Tibial nerve (tissue), 4 donors: ENCODE measurements at regions not wholly inside any gene's neighbourhood (a gene's known extent, or its start where the extent isn't known, plus 50 kb on each side); places are given as distances from the start of the nearest gene placed in this dataset.

Experiments used
- DNase-seq, 2 donors: peaks; one replicate each; pipeline ENCODE4 v3.0.0-alpha.2; 2019; ENCODE audit warnings: low spot score in 2 of 2
- H3K27ac ChIP-seq, 4 donors: fragments of 200-600 bp; sonication (generic) in 3 of 4; one replicate each; pipeline ENCODE4 v1.5.1; 2017 to 2019; ENCODE audit warnings: mild to moderate bottlenecking in 1 of 4
- H3K27me3 ChIP-seq, 2 donors: fragments of 200-600 bp; sonication (generic) in 1 of 2; one replicate each; pipeline versions ENCODE4 v1.5.1 to v1.6.0; 2017 to 2019
- H3K36me3 ChIP-seq, 3 donors: fragments of 200-600 bp; sonication (generic); one replicate each; pipeline ENCODE4 v1.5.1; 2018 to 2019
- H3K4me1 ChIP-seq, 4 donors: fragments of 200-600 bp; sonication (generic) in 3 of 4; one replicate each; pipeline ENCODE4 v1.5.1; 2017 to 2019
- H3K4me3 ChIP-seq, 4 donors: fragments of 200-600 bp; sonication (generic) in 3 of 4; one replicate each; pipeline ENCODE4 v1.5.1; 2017 to 2019; ENCODE audit warnings: mild to moderate bottlenecking in 1 of 4, moderate library complexity in 1 of 4
- H3K9me3 ChIP-seq, 4 donors: fragments of 200-600 bp; sonication (generic) in 3 of 4; one replicate each; pipeline ENCODE4 v1.5.1; 2017 to 2019
- CTCF ChIP-seq, 5 experiments: fragments of 200-600 bp in 3 of 5; fragments of 450-650 bp in 2 of 5; sonication (generic) in 3 of 5; IDR thresholded peaks; one replicate each; pipeline ENCODE4 v1.5.1; 2016 to 2019; ENCODE audit warnings: antibody characterized with exemption in 5 of 5, mild to moderate bottlenecking in 3 of 5, moderate library complexity in 2 of 5
- EP300 ChIP-seq, 2 donors: sonication (generic); formaldehyde crosslinking; IDR thresholded peaks; one replicate each; pipeline ENCODE4 v1.6.1; 2017; ENCODE audit warnings: antibody characterized with exemption in 2 of 2, mild to moderate bottlenecking in 1 of 2
- POLR2A ChIP-seq, 2 donors: fragments of 450-650 bp; IDR thresholded peaks; one replicate each; pipeline ENCODE4 v1.6.1; 2017; ENCODE audit warnings: antibody characterized with exemption in 2 of 2, mild to moderate bottlenecking in 2 of 2, moderate library complexity in 2 of 2
- WGBS, 2 donors: methylation state at CpG; one replicate each; pipeline ENCODE4 v1.1.5; 2018; 5-methylcytosine and 5-hydroxymethylcytosine counted together

GRCh38 chr2:40975151-40975550, 523.3 kb upstream of the SLC8A1 start:
- no peaks in the 10 kb centered on the region for H3K9me3 ChIP-seq
- no peak for TF ChIP-seq POLR2A (IDR thresholded peaks at IDR 0.05)
- no peak for TF ChIP-seq CTCF (IDR thresholded peaks at IDR 0.05)
- no peak for TF ChIP-seq EP300 (IDR thresholded peaks at IDR 0.05)
- no peak for DNase-seq
- H3K27ac ChIP-seq: no peak overlapping the region
- no peak overlapping the region for H3K4me3 ChIP-seq
- no peaks in the 10 kb centered on the region for H3K36me3 ChIP-seq
- no peaks in the 10 kb centered on the region for H3K4me1 ChIP-seq
- no peaks in the 10 kb centered on the region for H3K27me3 ChIP-seq
- WGBS, 2 donors: 84 to 86% methylated on average over 4 of the region's 4 CpGs

GRCh38 chr2:40997362-40997761, 545.5 kb upstream of the SLC8A1 start:
- Histone ChIP-seq H3K4me1 (no peaks in the 10 kb centered on the region), H3K27ac (no peak overlapping the region), H3K4me3 (no peak overlapping the region), H3K36me3 (no peaks in the 10 kb centered on the region), H3K9me3 (no peaks in the 10 kb centered on the region), H3K27me3 (no peaks in the 10 kb centered on the region)
- no peak for DNase-seq
- TF ChIP-seq POLR2A (IDR thresholded peaks at IDR 0.05) (no peak), CTCF (IDR thresholded peaks at IDR 0.05) (no peak), EP300 (IDR thresholded peaks at IDR 0.05) (no peak)
- 50 to 62% methylated on average over 4 of the region's 4 CpGs for WGBS, 2 donors

- Histone ChIP-seq H3K4me1 (no peaks in the 10 kb centered on the region), H3K27ac (no peak overlapping the region), H3K4me3 (no peak overlapping the region), H3K36me3 (no peaks in the 10 kb centered on the region), H3K9me3 (no peaks in the 10 kb centered on the region), H3K27me3 (no peaks in the 10 kb centered on the region)
- 61 to 71% methylated on average over 1 of the region's 1 CpG for WGBS, 2 donors
- TF ChIP-seq CTCF (IDR thresholded peaks at IDR 0.05): no peak
- no peak for TF ChIP-seq POLR2A (IDR thresholded peaks at IDR 0.05)
- no peak for TF ChIP-seq EP300 (IDR thresholded peaks at IDR 0.05)
- no peak for DNase-seq
Measured at GRCh38 chr2:41000374-41000773, 548.5 kb upstream of the SLC8A1 start.

- no peaks in the 10 kb centered on the region for H3K9me3 ChIP-seq
- TF ChIP-seq CTCF (IDR thresholded peaks at IDR 0.05) (no peak), POLR2A (IDR thresholded peaks at IDR 0.05) (no peak), EP300 (IDR thresholded peaks at IDR 0.05) (no peak)
- no peaks in the 10 kb centered on the region for H3K4me1 ChIP-seq
- H3K27ac ChIP-seq: no peak overlapping the region
- no peaks in the 10 kb centered on the region for H3K27me3 ChIP-seq
- no peaks in the 10 kb centered on the region for H3K36me3 ChIP-seq
- DNase-seq: no peak
- 44 to 51% methylated on average over 2 of the region's 2 CpGs for WGBS, 2 donors
- no peak overlapping the region for H3K4me3 ChIP-seq
Measured at GRCh38 chr2:41000906-41001305, 549.0 kb upstream of the SLC8A1 start.

GRCh38 chr2:41004700-41005099, 552.8 kb upstream of the SLC8A1 start:
- Histone ChIP-seq H3K4me3 (no peak overlapping the region), H3K27ac (no peak overlapping the region), H3K27me3 (no peaks in the 10 kb centered on the region), H3K4me1 (no peaks in the 10 kb centered on the region), H3K9me3 (no peaks in the 10 kb centered on the region), H3K36me3 (no peaks in the 10 kb centered on the region)
- 78 to 89% methylated on average over 2 of the region's 2 CpGs for WGBS, 2 donors
- no peak for DNase-seq
- no peak for TF ChIP-seq POLR2A (IDR thresholded peaks at IDR 0.05)
- no peak for TF ChIP-seq CTCF (IDR thresholded peaks at IDR 0.05)
- TF ChIP-seq EP300 (IDR thresholded peaks at IDR 0.05): no peak
